ENCODE measurements at regions not wholly inside any gene's neighbourhood (a gene's known extent, or its start where the extent isn't known, plus 50 kb on each side); places are given as distances from the start of the nearest gene placed in this dataset.

DNA sequence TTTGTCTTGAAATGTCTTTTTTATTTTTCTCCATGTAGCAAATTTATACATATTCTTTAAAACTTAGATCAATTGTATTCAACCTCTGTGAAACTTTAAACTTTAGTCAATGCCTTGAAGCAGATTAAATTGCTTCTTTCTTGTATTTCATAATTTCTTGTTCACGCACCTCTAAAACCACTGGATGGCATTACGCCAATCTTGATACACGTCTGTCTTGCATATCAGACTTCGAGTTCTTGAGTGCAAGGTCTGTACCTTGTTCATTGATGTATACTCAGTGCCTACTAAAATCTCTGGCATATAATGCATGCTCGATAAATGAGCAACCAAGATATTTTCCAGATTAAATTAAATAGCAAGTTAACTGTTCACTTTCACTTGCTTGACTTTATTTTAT is 236.8 kb downstream of the CASP12 start:
- no peaks in the 10 kb centered on the region for H3K9me3 ChIP-seq
- H3K4me1 ChIP-seq = no peaks in the 10 kb centered on the region
- H3K27ac ChIP-seq = no peak overlapping the region
- no peak overlapping the region for H3K4me3 ChIP-seq
- H3K27me3 ChIP-seq = no peaks in the 10 kb centered on the region
- no peak for DNase-seq (ENCODE audit: extremely low spot score in 2 of 2)
- intact Hi-C loops (cut with DNase I) = no loop called here
- TF ChIP-seq, protein P1, sequence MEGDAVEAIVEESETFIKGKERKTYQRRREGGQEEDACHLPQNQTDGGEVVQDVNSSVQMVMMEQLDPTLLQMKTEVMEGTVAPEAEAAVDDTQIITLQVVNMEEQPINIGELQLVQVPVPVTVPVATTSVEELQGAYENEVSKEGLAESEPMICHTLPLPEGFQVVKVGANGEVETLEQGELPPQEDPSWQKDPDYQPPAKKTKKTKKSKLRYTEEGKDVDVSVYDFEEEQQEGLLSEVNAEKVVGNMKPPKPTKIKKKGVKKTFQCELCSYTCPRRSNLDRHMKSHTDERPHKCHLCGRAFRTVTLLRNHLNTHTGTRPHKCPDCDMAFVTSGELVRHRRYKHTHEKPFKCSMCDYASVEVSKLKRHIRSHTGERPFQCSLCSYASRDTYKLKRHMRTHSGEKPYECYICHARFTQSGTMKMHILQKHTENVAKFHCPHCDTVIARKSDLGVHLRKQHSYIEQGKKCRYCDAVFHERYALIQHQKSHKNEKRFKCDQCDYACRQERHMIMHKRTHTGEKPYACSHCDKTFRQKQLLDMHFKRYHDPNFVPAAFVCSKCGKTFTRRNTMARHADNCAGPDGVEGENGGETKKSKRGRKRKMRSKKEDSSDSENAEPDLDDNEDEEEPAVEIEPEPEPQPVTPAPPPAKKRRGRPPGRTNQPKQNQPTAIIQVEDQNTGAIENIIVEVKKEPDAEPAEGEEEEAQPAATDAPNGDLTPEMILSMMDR (IDR thresholded peaks at IDR 0.05) = no peak
- TF ChIP-seq POLR2AphosphoS5 (IDR thresholded peaks at IDR 0.05; ENCODE audit: insufficient read depth in 1 of 2, low read depth in 1 of 2) (no peak), POLR2A (IDR thresholded peaks at IDR 0.05) (no peak)
- H3K36me3 ChIP-seq = no peaks in the 10 kb centered on the region

DNA sequence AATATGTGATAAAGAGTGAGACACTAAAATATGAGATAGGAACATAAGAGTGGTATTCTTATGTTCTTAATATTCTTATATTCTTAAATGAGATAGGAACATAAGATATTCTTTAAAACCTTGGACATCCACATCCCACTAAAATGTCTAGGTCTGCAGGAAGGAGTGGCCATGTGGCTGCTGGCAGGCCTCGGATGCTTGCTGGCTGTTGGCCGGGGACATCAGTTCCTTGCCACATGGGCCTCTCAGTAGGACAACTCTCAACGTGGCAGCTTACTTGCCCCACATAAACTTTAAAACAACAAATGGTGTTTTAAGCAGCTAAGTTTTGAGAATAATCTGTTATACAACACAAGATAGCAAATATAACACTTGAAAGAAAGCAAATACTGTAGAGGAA is 240.1 kb downstream of the CASP12 start:
- Histone ChIP-seq H3K4me1 (peaks cover 4% of the 10 kb centered on the region), H3K36me3 (no peaks in the 10 kb centered on the region), H3K27me3 (no peaks in the 10 kb centered on the region), H3K4me3 (no peak overlapping the region), H3K9me3 (no peaks in the 10 kb centered on the region), H3K27ac (no peak overlapping the region)
- TF ChIP-seq, protein P1 (IDR thresholded peaks at IDR 0.05) = no peak
- TF ChIP-seq POLR2AphosphoS5 (IDR thresholded peaks at IDR 0.05; ENCODE audit: insufficient read depth in 1 of 2, low read depth in 1 of 2) = no peak
- TF ChIP-seq POLR2A (IDR thresholded peaks at IDR 0.05) = no peak
- DNase-seq (ENCODE audit: extremely low spot score in 2 of 2) = no peak
- intact Hi-C loops (cut with DNase I) = no loop called here

DNA sequence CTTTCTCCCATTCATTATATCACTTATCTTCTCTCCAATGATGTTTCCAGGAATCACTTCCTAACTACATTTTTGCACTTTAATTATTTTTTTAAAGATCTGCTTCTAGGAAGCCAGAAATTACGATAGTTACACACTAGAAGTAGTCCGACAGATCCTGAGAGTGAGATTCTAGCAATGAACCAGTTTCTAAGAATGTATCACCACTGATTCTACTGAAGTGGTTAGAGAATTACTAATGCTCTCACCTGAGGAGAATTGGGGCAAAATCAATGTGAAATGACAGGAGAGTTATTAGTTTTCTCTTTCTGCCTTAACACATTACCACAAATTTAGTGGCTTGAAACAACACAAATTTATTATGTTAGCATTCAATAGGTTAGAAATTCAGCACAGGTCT is 241.2 kb downstream of the CASP12 start:
- DNase-seq (ENCODE audit: extremely low spot score in 2 of 2) = no peak
- no peak overlapping the region for H3K4me3 ChIP-seq
- TF ChIP-seq POLR2A (IDR thresholded peaks at IDR 0.05) (no peak), POLR2AphosphoS5 (IDR thresholded peaks at IDR 0.05; ENCODE audit: insufficient read depth in 1 of 2, low read depth in 1 of 2) (no peak)
- TF ChIP-seq, protein P1 (IDR thresholded peaks at IDR 0.05) = no peak
- intact Hi-C loops (cut with DNase I) = no loop called here
- H3K27me3 ChIP-seq = no peaks in the 10 kb centered on the region
- no peaks in the 10 kb centered on the region for H3K9me3 ChIP-seq
- H3K27ac ChIP-seq = no peak overlapping the region
- H3K36me3 ChIP-seq = no peaks in the 10 kb centered on the region
- H3K4me1 ChIP-seq = peaks cover 5% of the 10 kb centered on the region

DNA sequence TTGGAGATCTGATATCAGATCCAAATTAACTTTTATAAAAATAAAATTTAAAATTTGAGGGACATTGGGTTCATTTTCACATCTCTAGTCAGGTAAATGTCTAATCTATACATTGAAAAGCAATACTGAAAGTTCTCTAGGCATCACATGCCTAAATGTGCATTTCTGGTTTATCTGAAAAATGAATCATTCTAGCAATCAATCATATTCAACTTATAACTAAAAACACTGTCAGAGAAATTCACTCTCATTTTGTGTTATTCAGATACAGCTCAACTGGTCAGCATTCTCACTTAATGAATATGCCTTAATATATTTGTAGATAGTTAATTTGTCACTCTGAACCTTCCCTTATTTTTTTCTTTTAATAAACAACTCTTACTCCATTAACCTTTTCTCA is 243.2 kb downstream of the CASP12 start:
- TF ChIP-seq POLR2A (IDR thresholded peaks at IDR 0.05) (no peak), POLR2AphosphoS5 (IDR thresholded peaks at IDR 0.05; ENCODE audit: insufficient read depth in 1 of 2, low read depth in 1 of 2) (no peak)
- TF ChIP-seq, protein P1 (IDR thresholded peaks at IDR 0.05) = no peak
- peaks cover 5% of the 10 kb centered on the region for H3K4me1 ChIP-seq
- intact Hi-C loops (cut with DNase I) = no loop called here
- H3K9me3 ChIP-seq = no peaks in the 10 kb centered on the region
- H3K4me3 ChIP-seq = no peak overlapping the region
- no peaks in the 10 kb centered on the region for H3K27me3 ChIP-seq
- no peak for DNase-seq (ENCODE audit: extremely low spot score in 2 of 2)
- H3K36me3 ChIP-seq = no peaks in the 10 kb centered on the region
- H3K27ac ChIP-seq = no peak overlapping the region

DNA sequence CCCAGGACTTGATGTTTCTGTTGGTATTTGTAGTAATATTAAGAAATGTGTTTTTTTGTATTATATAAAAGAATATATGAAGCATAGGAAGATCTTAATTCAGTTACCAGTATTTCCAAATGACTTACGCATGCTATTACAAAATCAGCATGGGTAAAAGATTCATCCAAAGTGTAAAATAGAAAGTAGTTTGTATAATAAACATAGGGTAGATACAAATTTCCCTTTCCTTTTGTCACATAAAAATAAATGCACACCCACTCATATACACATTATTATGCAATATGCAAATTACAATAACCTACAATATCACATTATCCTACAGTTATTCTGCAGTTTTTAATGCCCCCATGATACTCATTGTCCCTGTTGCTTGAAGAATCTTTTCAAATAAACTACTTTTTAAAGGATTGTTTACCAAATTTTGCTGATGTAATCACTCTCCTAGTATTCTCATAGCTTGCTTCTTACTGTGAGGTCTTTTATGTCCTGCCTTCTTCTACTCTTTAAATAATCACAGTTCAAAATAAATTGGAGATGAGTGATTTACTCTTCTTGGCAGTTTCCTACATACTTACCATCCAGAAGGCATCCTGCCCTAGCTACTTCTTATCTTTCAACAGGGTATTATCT is 244.0 kb downstream of the CASP12 start:
- H3K36me3 ChIP-seq = no peaks in the 10 kb centered on the region
- TF ChIP-seq, protein P1 (IDR thresholded peaks at IDR 0.05) = no peak
- TF ChIP-seq POLR2AphosphoS5 (IDR thresholded peaks at IDR 0.05; ENCODE audit: insufficient read depth in 1 of 2, low read depth in 1 of 2) (no peak), POLR2A (IDR thresholded peaks at IDR 0.05) (no peak)
- no peaks in the 10 kb centered on the region for H3K27me3 ChIP-seq
- DNase-seq (ENCODE audit: extremely low spot score in 2 of 2) = no peak
- H3K27ac ChIP-seq = no peak overlapping the region
- H3K4me1 ChIP-seq = peaks cover 5% of the 10 kb centered on the region
- intact Hi-C loops (cut with DNase I) = no loop called here
- no peak overlapping the region for H3K4me3 ChIP-seq
- H3K9me3 ChIP-seq = no peaks in the 10 kb centered on the region
